ENCODE measurements at regions not wholly inside any gene's neighbourhood (a gene's known extent, or its start where the extent isn't known, plus 50 kb on each side); places are given as distances from the start of the nearest gene placed in this dataset.

DNA sequence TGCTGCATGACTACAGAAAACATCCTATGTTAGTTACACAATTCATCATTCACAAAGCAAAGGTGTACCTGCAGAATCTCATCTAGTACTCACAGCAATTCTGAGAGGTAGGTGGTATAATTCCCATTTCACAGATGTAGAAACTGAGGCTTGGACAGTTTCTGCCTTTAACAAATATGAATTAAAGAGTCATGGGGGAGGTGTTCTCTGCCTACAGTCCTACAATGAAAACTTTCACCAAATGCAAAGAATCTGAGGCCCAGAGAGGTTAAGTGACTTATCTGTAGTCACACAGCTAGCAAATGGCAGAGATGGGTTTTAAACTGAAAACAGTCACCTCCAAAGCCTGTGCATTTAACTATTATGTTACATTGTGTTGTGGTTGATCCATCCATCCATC lies 171.6 kb upstream of the WSCD2 start:
- H3F3A ChIP-seq (replicated peaks; ENCODE audit: insufficient read depth): no peaks in the 10 kb centered on the region
- no peak overlapping the region for H3K27ac ChIP-seq (ENCODE audit: low read depth in 2 of 2, low read length in 1 of 2)
- no peaks in the 10 kb centered on the region for H3K79me2 ChIP-seq (ENCODE audit: insufficient read depth)
- no peak overlapping the region for H3K4me3 ChIP-seq (ENCODE audit: low read depth in 2 of 2, low read length in 1 of 2)
- no peak overlapping the region for H3K4me2 ChIP-seq
- H4K20me1 ChIP-seq (ENCODE audit: insufficient read depth): no peaks in the 10 kb centered on the region
- H3K9me2 ChIP-seq: no peaks in the 10 kb centered on the region
- no peak overlapping the region for H2AFZ ChIP-seq (ENCODE audit: low read depth)
- no peaks in the 10 kb centered on the region for H3K9me3 ChIP-seq
- DNase-seq: no peak
- TF ChIP-seq, protein P1, sequence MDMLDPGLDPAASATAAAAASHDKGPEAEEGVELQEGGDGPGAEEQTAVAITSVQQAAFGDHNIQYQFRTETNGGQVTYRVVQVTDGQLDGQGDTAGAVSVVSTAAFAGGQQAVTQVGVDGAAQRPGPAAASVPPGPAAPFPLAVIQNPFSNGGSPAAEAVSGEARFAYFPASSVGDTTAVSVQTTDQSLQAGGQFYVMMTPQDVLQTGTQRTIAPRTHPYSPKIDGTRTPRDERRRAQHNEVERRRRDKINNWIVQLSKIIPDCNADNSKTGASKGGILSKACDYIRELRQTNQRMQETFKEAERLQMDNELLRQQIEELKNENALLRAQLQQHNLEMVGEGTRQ (IDR thresholded peaks at IDR 0.05; ENCODE audit: borderline replicate concordance, low read depth, low read length): no peak
- TF ChIP-seq TEAD4 (IDR thresholded peaks at IDR 0.05; ENCODE audit: borderline replicate concordance, insufficient read depth) (no peak), RFX5 (IDR thresholded peaks at IDR 0.05; ENCODE audit: low read length) (no peak), NFIC (IDR thresholded peaks at IDR 0.05; ENCODE audit: borderline replicate concordance) (no peak), POLR2AphosphoS5 (IDR thresholded peaks at IDR 0.05; ENCODE audit: low read depth, low read length) (no peak), PBX3 (IDR thresholded peaks at IDR 0.05) (no peak)
- POLR2A ChIA-PET: no interaction called here
- CTCF ChIA-PET: no interaction called here
- no peaks in the 10 kb centered on the region for H3K27me3 ChIP-seq (ENCODE audit: insufficient read depth)
- no peaks in the 10 kb centered on the region for H3K36me3 ChIP-seq (replicated peaks in 1 of 2; ENCODE audit: control insufficient read depth in 1 of 2, insufficient read depth in 2 of 2, low read length in 1 of 2)
- H3K9ac ChIP-seq: no peak overlapping the region
- H3K4me1 ChIP-seq (ENCODE audit: control insufficient read depth in 1 of 2, insufficient read depth in 2 of 2, low read depth in 1 of 2, low read length in 1 of 2): no peaks in the 10 kb centered on the region

DNA sequence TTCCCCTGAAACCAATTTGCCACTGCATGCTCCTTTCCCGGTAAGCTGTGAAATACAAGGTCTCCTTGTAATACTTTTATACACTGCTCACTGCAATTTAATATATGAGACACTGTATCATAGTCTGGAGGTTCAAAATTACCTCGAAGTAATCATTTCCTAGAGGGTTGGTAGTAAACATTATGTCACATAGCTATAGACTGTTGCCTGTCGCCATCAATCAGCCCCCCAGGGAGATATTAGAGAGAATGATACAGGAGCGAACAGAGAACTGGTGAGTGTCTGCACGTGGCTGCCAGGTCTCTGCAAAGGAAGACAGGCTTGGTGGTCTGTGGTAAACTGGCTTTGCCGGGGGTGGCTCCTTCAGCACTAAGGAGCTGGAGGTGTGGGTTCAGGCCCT lies 165.5 kb upstream of the WSCD2 start:
- Histone ChIP-seq H2AFZ (ENCODE audit: low read depth) (no peak overlapping the region), H3K27me3 (ENCODE audit: insufficient read depth) (no peaks in the 10 kb centered on the region), H3K4me1 (ENCODE audit: control insufficient read depth in 1 of 2, insufficient read depth in 2 of 2, low read depth in 1 of 2, low read length in 1 of 2) (no peaks in the 10 kb centered on the region; a peak in 1 of 4 replicates), H3K36me3 (replicated peaks in 1 of 2; ENCODE audit: control insufficient read depth in 1 of 2, insufficient read depth in 2 of 2, low read length in 1 of 2) (no peaks in the 10 kb centered on the region), H3K4me3 (ENCODE audit: low read depth in 2 of 2, low read length in 1 of 2) (no peak overlapping the region), H3K9ac (no peak overlapping the region), H3K79me2 (ENCODE audit: insufficient read depth) (no peaks in the 10 kb centered on the region), H3F3A (replicated peaks; ENCODE audit: insufficient read depth) (no peaks in the 10 kb centered on the region), H3K4me2 (no peak overlapping the region), H3K9me3 (no peaks in the 10 kb centered on the region), H3K27ac (ENCODE audit: low read depth in 2 of 2, low read length in 1 of 2) (no peak overlapping the region), H3K9me2 (no peaks in the 10 kb centered on the region), H4K20me1 (ENCODE audit: insufficient read depth) (no peaks in the 10 kb centered on the region)
- TF ChIP-seq ELF1 (IDR thresholded peaks at IDR 0.05) (no peak), SMC3 (IDR thresholded peaks at IDR 0.05; ENCODE audit: low read depth, low read length) (no peak), JUND (IDR thresholded peaks at IDR 0.05) (no peak)
- POLR2A ChIA-PET: no interaction called here
- WGBS (ENCODE audit: low lambda C conversion rate): 10% methylated on average over 5 of the region's 6 CpGs
- DNase-seq: no peak
- CTCF ChIA-PET: interaction anchor here (1.3 kb wide), 1 partner anchor 27 kb away, joined by 3 read pairs; no protein-coding TSS in a partner anchor

GRCh38 chr12:107967170-107967569 lies 161.9 kb upstream of the WSCD2 start:
- DNase-seq: no peak
- H2AFZ ChIP-seq (ENCODE audit: low read depth): no peak overlapping the region
- H3K9ac ChIP-seq: no peak overlapping the region
- no peak overlapping the region for H3K4me2 ChIP-seq
- ChIA-PET CTCF (interaction anchor here (3.0 kb wide), 1 partner anchor 25 kb away, joined by 15 read pairs; no protein-coding TSS in a partner anchor), POLR2A (no interaction called here)
- WGBS (ENCODE audit: low lambda C conversion rate): 36% methylated on average over 4 of the region's 4 CpGs
- H3K36me3 ChIP-seq (replicated peaks in 1 of 2; ENCODE audit: control insufficient read depth in 1 of 2, insufficient read depth in 2 of 2, low read length in 1 of 2): no peaks in the 10 kb centered on the region
- no peaks in the 10 kb centered on the region for H4K20me1 ChIP-seq (ENCODE audit: insufficient read depth)
- no peak overlapping the region for H3K27ac ChIP-seq (ENCODE audit: low read depth in 2 of 2, low read length in 1 of 2)
- H3K4me3 ChIP-seq (ENCODE audit: low read depth in 2 of 2, low read length in 1 of 2): no peak overlapping the region
- no peaks in the 10 kb centered on the region for H3K9me3 ChIP-seq
- no peaks in the 10 kb centered on the region for H3K27me3 ChIP-seq (ENCODE audit: insufficient read depth)
- H3K79me2 ChIP-seq (ENCODE audit: insufficient read depth): no peaks in the 10 kb centered on the region
- H3K9me2 ChIP-seq: no peaks in the 10 kb centered on the region
- no peaks in the 10 kb centered on the region; a peak in 1 of 4 replicates for H3K4me1 ChIP-seq (ENCODE audit: control insufficient read depth in 1 of 2, insufficient read depth in 2 of 2, low read depth in 1 of 2, low read length in 1 of 2)
- no peaks in the 10 kb centered on the region for H3F3A ChIP-seq (replicated peaks; ENCODE audit: insufficient read depth)
- TF ChIP-seq REST (IDR thresholded peaks at IDR 0.05; ENCODE audit: low read depth, low read length) (no peak), POLR2AphosphoS5 (IDR thresholded peaks at IDR 0.05; ENCODE audit: low read depth, low read length) (no peak), MXI1 (IDR thresholded peaks at IDR 0.05; ENCODE audit: low read depth, low read length) (no peak), GATA2 (CRISPR knock-in tag; IDR thresholded peaks at IDR 0.05) (no peak), JUND (IDR thresholded peaks at IDR 0.05) (no peak), ELF1 (IDR thresholded peaks at IDR 0.05) (no peak), MAX (IDR thresholded peaks at IDR 0.05; ENCODE audit: low read depth) (no peak)
- TF ChIP-seq, protein P1 (IDR thresholded peaks at IDR 0.05; ENCODE audit: borderline replicate concordance, low read depth, low read length): no peak
- TF ChIP-seq, protein P2, sequence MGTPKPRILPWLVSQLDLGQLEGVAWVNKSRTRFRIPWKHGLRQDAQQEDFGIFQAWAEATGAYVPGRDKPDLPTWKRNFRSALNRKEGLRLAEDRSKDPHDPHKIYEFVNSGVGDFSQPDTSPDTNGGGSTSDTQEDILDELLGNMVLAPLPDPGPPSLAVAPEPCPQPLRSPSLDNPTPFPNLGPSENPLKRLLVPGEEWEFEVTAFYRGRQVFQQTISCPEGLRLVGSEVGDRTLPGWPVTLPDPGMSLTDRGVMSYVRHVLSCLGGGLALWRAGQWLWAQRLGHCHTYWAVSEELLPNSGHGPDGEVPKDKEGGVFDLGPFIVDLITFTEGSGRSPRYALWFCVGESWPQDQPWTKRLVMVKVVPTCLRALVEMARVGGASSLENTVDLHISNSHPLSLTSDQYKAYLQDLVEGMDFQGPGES (IDR thresholded peaks at IDR 0.05; ENCODE audit: low read depth, low read length): no peak

All from SK-N-SH (cell line).